ENCODE measurements at regions not wholly inside any gene's neighbourhood (a gene's known extent, or its start where the extent isn't known, plus 50 kb on each side); places are given as distances from the start of the nearest gene placed in this dataset.
"Not testable (repeated sequence)": the region's sequence is repeated elsewhere in the genome, so short reads cannot be mapped to it uniquely, and the experiment has no call there.

DNA sequence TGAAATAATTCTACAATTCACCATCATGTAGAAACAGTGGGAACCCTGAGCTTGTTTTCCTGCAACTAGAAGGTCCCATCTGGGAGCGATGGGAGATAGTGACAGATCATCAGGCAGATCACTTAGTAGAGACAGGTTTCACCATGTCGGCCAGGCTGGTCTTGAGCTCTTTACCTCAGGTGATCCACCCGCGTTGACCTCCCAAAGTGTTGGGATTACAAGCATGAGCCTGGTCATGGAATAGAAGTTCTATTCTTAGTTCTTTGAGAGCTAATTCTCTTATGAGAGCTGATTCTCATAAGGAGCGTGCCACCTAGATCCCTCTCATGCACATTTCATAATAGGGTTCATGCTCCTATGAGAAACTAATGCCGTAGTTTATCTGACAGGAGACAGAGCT lies 778.0 kb upstream of the AUTS2 start:
- no peak for DNase-seq (ENCODE audit: low read depth in 2 of 2)

DNA sequence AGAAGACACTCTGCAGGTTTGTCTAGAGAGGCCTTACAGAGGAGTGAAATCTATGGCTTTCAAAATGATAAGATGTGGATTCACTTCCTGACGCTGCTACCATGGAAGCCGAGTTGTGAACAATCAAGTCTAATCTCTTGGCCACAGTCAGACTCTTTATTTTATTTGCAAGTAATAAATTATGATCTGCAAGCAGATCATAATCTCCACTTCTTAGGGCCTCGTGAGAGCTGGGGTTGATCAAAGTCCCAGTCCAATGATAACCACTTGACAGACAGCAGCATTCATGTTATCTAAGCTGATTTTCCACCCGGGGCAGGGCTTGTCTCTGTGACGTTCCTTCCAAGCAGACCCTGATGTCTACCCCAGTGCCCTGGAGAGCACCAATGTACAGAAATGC lies 776.4 kb upstream of the AUTS2 start:
- no peak for DNase-seq (ENCODE audit: low read depth in 2 of 2)

DNA sequence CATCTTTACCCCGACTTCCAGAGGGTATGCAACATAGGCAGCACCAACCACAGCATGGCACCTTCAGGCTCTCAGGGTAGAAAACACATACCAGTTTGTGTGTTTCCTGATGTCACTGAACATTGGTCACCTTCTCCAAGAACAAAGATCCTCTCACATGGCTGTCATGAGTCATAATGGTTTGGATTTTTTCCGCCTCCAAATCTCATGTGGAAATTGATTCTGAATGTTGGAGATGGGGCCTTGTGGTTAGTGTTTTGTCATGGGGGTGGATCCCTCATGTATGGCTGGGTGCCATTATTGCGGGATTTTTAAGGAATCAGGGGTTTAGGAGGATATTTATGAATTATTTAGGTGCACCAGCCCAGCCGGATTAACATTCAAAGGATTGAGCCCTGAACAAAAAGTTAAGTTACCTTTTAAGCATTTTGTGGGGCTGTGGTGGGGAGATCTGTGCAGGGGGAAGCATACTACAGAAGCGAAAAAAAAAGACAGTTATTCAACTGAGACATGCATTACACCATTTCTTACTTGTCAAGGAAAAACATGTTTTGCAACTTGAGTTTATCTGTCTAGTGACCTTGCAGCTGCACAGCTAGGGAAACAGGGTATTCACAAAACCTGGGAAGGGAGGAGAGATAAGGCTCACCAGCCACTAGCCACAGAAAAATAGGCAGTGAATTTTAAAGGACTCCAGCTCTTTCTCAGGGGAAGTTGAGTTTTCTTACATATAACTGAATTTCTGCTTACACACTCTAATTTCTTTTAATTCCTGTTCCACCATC lies 774.1 kb upstream of the AUTS2 start:
- no peak for DNase-seq (ENCODE audit: low read depth in 2 of 2)

DNA sequence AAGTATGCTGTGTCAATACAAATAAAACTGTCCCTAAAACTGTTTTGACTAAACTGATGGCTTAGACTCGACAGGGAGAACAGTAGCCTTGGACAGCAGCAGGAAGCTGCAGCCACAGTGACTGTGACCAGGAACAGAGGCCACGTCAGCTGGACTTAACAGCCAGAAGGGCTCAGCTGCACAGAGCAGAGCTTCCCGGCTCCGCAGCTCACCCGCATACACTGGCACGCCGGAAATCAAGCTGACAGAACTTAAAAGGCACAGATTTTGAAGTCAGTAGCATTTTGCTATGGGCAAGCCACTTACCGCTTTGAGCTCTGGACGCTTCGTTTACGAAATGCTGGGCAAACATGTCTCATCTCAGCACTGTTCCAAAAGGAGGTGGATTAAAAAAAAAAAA lies 769.7 kb upstream of the AUTS2 start:
- DNase-seq (ENCODE audit: low read depth in 2 of 2) = no peak

DNA sequence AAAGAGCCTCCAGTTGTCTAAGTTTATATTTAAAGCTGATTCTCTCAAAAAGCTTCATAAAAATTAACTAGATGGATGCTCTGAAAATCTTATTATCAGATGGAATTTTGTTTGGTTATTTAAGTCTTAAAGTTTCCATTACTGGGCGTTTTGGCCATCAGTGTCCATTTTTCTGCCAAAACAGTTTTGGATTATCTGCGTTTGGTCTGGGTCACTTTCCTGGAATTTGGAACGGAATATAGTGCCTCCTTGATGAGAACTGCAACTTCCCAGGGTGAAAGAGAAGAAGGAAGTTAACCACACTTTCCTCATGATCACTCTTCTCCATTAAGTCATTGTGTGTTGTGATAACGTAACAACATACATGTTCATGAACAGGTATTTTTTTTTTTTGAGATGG lies 764.9 kb upstream of the AUTS2 start:
- DNase-seq (ENCODE audit: low read depth in 2 of 2) = no peak

DNA sequence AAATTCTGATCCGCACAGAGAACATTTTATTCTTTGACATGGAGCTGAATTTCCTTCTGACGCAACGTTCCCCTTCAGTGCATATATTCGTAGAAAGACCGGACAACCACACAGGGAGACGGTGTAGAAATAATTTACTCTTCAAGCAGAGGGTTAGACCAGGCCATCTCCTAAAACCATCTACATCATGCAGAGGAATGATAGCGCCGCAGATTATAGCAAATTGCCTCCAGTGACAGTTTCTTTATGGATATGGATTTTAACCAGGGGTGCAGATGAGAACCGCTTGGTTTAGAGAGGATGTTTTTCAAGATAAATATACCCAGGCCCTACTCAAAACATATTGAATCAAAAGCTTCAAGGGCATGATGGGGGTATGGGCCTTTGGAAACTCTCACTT lies 759.3 kb upstream of the AUTS2 start:
- DNase-seq (ENCODE audit: low read depth in 2 of 2) = no peak

DNA sequence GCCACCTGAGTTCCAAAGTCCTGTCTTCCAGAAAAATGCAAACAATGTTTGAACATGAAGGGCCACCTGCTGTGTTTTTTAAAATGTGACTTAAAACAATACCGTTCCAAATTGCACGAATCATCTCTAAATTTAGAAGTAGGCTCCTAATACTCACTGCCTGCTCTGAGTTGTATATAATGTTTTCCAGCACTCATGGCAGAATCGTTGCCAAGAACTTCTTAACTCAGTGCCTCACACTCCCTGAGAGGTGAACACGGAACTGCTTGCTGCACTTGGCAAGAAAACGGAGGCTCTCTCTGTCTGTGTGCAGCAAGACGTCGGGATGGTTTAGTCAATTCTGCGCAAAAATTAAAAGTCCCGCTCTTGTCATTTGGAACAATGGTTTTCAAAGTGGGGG lies 757.3 kb upstream of the AUTS2 start:
- no peak for DNase-seq (ENCODE audit: low read depth in 2 of 2)

DNA sequence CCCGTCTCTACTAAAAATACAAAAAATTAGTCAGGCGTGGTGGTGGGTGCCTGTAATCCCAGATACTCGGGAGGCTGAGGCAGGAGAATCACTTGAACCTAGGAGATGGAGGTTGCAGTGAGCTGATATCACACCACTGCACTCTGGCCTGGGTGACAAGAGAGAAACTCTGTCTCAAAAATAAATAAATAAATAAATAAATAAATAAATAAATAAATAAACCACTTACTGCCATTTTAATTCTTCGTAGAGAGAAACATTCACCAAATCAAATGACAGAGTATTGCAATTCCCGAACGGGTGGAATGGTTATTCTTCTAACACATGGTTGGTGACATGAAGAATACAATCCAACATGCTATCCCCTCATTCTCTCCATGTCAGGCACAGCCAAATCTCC lies 754.3 kb upstream of the AUTS2 start:
- DNase-seq (ENCODE audit: low read depth in 2 of 2) = not testable (repeated sequence)

DNA sequence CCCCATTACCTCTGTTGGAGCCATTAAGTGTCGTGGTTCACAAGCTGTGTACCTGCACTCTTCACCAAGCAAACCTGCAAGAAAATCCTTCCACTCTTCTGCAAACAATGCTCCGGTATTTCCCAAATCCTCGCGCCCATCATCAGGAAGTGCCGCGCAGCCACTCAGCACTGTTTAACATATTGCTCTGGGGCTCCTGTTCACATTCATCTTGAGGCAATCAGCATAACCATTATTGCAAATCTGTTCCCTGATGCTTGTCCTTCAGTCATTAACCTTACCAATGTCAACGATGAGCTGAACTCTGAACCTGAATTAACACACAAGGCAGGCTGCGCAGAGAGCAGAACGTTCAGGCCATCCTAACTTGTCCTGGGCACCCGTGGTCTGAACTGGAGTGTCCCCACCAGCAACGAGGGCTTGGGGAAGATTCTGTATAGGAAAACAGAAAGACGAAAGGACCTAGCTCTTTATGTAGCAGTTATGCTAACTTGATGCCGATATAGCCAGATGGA lies 751.4 kb upstream of the AUTS2 start:
- no peak for DNase-seq (ENCODE audit: low read depth in 2 of 2)

DNA sequence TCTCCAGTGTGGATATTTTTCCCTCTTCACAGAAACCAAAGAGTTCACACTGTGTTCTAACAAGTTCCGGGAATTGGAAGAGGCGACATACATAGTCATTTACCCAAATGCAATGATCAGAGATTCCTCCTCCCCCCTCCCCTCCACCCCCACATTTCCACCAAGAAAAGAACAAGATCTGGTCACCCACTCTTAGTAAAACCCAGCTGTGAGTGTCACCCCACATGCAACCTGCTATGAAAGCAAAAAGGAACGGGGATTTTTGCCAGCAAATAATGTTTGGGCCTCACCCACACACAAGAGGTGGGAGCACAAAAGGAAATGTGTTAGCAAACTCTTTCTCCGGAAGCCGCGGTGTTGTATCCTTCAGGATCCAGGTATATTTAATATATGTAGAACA lies 745.0 kb upstream of the AUTS2 start:
- DNase-seq (ENCODE audit: low read depth in 2 of 2) = no peak

DNA sequence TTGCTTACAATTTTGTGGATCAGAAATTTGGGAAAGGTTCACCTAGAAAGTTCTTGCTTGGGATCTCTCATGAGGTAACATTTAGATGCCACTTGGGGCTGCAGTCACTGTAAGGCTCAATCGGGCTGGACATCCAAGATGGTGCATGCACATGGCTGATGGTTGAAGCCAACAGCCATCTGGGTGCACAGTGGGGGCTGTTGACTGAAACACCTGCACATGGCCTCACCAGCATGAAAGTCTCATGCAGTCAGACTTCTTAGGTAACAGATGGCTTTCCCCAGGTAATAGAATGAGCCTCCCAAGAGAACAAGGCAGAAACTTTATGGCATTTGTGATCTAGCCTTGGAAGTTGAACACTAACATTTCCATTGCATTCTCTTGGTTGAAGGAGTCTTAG lies 740.7 kb upstream of the AUTS2 start:
- no peak for DNase-seq (ENCODE audit: low read depth in 2 of 2)

DNA sequence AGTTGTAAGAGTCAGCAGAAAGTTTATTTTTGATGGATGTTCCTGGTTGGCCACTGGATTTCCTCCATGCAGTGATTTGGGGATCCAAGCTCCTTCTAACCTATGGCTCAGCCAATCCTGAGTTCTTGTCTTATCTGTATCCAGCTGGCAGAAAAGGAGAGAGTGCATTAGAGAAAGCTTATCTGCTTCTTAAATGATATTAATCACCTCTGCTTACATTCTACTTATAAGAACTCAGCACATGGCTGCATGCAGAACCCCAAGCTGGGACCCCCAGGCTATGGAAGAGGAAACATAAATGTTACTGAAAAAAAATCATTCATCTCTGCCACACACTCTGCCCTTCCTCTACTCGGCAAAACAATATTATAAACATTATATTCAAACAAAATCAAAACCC lies 739.8 kb upstream of the AUTS2 start:
- no peak for DNase-seq (ENCODE audit: low read depth in 2 of 2)

DNA sequence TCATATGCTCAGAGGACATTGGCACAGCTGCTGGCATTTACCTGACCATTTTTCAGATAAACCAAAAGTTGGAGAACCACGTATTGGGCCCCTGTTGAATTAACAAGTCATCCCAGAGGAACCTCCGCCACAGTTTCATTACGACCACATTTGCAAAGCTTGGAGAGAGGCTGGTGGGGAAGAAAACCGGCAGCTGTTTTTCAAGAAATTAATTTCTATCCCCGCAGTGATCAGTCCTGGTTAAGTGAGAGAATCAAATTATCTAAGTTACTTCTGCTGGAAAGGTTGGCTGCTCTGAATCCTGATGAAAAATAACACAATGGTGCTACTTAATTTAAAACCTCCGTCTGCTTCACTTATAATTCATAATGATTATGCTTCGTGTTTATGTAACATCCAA lies 737.1 kb upstream of the AUTS2 start:
- DNase-seq (ENCODE audit: low read depth in 2 of 2) = no peak

DNA sequence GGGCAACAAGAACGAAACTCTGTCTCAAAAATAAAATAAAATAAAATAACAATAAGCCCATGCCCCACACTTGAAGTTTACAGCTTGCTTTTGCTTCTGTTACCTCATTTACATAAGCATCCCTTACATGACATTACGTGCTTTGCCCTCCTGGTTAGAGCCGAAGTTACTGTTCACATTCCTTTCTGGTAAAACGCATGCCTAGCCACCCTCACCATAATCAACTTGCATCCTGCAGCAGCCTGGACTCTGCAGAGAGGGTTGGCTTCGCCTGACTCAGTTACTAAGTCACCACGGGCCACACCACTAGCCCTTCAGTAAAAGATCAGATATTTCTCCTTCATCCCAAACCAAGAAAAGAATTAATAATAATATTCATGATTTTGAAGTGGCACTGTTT lies 736.0 kb upstream of the AUTS2 start:
- DNase-seq (ENCODE audit: low read depth in 2 of 2) = no peak

DNA sequence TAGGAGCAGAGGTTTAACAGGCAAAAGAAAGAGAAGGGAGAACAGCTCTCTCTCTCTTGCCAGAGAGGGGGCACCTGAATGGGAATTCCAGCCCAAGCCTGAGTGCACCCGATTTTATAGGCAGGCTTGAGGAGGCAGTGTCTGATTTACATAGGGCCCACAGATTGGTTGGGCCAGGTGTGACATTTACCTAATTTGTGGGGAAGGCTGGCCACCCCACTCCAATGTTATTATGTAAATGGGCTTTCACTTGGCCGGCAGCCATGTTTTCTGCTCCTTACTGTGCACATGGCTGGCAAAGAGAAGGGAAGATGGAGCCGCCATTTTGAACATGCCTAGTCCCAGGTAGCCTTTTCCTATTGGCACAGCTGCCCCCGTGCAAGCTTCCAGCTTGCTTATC lies 735.5 kb upstream of the AUTS2 start:
- no peak for DNase-seq (ENCODE audit: low read depth in 2 of 2)

DNA sequence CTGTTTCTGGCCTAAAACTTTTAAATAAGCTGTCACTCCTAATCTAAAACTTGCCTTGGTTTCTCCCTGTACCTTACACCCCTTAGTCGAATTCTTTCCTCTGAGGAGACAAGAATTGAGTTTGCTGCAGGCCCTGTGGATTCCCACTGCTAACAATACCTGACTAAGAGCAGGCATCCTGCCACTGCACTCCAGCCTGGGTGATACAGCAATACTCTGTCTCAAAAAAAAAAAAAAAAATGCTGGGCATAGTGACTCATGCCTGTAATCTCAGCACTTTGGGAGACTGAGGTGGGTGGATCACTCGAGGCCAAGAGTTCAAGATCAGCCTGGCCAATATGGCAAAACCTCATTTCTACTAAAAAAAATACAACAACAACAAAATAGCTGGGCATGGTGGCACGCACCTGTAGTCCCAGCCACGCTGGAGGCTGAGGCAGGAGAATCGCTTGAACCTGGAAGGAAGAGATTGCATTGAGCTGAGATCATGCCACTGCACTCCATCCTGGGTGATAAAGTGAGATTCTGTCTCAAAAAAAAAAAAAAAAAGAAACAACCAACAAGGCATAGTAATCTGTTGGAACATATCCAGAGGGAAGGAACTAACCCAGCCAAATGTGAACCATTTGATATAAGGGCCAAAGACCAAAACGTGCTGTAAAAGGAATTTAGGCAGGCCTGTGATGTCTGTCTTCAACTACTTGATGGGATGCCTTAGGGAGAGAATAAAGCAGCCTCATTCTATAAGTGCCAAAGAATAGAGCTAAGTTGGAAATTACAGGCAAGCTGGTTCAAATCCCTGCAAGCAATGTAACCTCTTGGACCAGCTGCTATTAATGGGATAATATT lies 732.7 kb upstream of the AUTS2 start:
- DNase-seq (ENCODE audit: low read depth in 2 of 2) = no peak

DNA sequence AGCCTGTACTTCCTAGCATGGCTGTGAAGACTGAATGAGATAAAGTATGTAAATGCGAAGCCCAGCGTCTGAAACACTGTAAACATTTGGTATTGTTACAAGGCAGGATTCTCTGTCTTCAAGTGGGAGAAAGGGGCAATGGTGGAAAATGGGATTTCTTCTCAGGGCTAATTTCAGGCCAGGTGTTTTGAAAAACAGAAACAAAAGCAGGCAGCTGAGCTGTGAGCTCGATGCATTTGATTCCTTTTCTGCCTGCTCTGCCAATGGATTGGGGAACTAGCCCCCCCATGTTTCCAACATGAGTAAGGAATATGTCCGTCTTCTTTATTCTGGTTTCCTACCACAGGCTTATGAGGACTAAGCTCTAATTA lies 732.1 kb upstream of the AUTS2 start:
- DNase-seq (ENCODE audit: low read depth in 2 of 2) = no peak

DNA sequence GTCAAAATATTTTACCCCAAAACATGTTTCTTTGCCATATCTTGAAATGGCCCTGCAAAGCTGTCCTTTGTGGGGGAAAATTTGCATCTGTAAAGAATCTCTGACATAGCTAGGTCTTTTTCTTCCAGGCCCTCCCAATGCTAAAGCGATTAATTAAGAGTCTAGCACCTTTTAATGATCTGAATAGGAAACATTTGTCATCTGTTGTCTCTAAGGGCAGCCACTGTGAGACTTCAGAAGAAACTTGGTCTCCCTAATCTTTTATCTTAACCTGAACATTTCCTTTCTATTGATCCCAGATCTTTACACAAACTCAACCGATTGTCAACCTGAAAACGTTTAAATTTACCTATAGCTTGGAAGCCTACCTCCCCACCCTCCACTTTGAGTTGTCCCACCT lies 731.6 kb upstream of the AUTS2 start:
- not testable (repeated sequence) for DNase-seq (ENCODE audit: low read depth in 2 of 2)

DNA sequence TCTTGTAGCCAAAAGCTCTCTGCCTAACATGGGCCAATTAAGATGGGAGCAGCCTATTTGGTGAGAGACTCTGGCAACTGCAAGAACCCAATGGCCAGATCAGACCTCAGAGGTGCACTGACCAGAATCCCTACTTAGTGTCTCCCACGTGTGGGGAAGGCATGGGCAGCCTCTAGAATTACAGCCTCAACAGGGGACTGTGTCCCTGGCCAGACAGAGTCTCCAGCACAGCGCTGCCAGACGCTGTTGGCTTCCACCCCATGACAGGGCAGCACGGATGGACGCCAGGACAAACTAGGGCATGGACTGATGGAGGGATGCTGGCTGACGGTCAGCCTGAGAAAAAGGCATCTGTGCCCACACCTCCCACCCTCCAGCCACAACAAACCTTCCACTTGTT lies 729.3 kb upstream of the AUTS2 start:
- no peak for DNase-seq (ENCODE audit: low read depth in 2 of 2)

DNA sequence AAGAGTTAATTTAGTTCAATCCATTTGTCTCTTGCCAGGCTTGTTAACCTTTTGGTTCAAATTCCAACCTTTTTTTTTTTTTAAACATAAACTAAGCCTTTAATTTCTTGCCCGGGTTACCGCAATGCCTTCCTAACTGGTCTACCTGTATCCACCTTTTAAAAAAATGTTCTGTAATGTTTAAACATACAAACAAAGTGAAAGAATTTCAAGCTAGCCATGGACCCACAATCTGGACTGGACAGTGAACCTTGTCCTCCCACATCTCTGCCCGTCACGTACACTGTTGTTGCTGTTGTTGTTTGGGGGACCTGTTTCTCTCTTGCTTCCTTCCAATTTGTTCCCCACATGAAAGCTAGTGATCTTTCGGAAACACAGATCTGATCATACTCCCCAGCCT lies 724.7 kb upstream of the AUTS2 start:
- DNase-seq (ENCODE audit: low read depth in 2 of 2) = no peak

DNA sequence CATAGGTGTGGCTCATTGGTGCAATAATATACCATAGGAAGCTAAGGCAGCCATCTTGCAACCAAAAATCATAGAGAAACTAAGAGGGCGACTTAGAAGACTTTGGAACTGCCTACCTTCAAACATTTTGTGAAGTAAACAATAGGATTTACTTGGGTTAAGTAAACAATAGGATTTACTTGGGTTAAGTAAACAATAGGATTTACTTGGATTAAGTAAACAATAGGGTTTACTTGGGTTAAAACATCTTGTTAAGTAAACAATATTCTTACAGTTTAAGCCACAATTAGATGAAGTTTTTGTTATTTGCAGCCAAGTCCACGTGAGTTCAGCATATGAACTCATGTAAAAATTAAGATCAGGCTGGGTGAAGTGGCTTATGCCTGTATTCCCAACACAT lies 722.4 kb upstream of the AUTS2 start:
- DNase-seq (ENCODE audit: low read depth in 2 of 2) = no peak

DNA sequence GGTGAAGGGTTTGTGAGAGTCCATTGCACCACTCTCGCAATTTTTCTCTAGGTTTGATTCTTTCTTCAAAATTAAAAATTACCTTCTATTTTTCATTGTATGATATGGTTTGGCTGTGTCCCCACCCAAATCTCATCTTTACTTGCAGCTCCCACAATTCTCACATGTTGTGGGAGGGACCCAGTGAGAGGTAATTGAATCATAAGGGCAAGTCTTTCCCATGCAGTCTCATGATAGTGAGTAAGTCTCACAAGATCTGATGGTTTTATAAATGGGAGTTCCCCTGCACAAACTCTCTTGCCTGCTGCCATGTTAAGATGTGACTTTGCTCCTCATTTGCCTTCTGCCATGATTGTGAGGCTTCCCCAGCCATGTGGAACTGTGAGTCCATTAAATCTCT lies 711.2 kb upstream of the AUTS2 start:
- DNase-seq (ENCODE audit: low read depth in 2 of 2) = not testable (repeated sequence)

DNA sequence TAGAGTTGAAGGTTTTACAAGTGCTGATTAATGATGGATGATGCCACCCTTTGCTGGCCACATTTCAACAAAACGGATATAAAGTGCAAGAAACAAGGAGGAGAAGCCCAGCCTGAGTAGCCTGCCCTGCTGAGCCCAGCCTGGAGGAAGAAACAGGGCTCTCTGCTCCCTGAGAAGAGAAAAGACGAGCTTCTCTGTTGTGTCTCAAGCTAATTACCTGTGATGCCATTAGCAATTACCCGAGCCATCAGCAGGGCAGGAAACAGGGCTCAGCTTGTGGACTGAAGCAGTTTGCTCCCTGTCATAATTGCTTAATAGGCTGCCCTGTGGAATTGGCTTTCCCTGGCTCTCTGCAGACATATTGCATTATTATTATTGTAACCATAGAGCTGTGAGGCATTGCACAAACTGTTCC lies 709.3 kb upstream of the AUTS2 start:
- no peak for DNase-seq (ENCODE audit: low read depth in 2 of 2)
